T-cell (primary cell): ENCODE measurements at regions not wholly inside any gene's neighbourhood (a gene's known extent, or its start where the extent isn't known, plus 50 kb on each side); places are given as distances from the start of the nearest gene placed in this dataset.
"Not testable (repeated sequence)": the region's sequence is repeated elsewhere in the genome, so short reads cannot be mapped to it uniquely, and the experiment has no call there.

ENCODE experiments used
- ATAC-seq, 4 experiments: fragments of 200-7000 bp in 3 of 4; fragments of 150-1000 bp in 1 of 4; cut with Tn5 transposase; replicated peaks in 1 of 4; 1 replicate in 3 of 4; 2 replicates in 1 of 4; pipeline ENCODE4 v1.10.0; 2021; ENCODE audit warnings: moderate library complexity in 3 of 4, mild to moderate bottlenecking in 2 of 4, moderate number of reproducible peaks in 1 of 4
- CTCF ChIA-PET, 2 donors: fragments of 300-600 bp; sonication (Branson Sonifier 250); formaldehyde crosslinking; loops; one replicate each; lab custom pipeline; 2022; ENCODE audit warnings: antibody characterized with exemption in 2 of 2; lab: Charles Lee
- POLR2A ChIA-PET, 2 donors: fragments of 300-600 bp; sonication (Branson Sonifier 250); formaldehyde crosslinking; loops; one replicate each; lab custom pipeline; 2022; ENCODE audit warnings: antibody characterized with exemption in 2 of 2; lab: Charles Lee
- DNase-seq, 35 experiments: peaks; one replicate each; pipeline versions ENCODE4 v3.0.0 to v3.0.0-alpha.2; 2013 to 2023
- H3K27ac ChIP-seq: one replicate; pipeline ENCODE4 v1.5.1; 2013; ENCODE audit warnings: low read length
- H3K27me3 ChIP-seq, 2 experiments: replicated peaks in 1 of 2; 1 replicate in 1 of 2; 2 replicates in 1 of 2; pipeline versions ENCODE4 v1.6.1 to v1.7.0; 2013; ENCODE audit warnings: low read length in 1 of 2, mixed read lengths in 1 of 2; ENCODE audit not compliant: control insufficient read depth in 2 of 2, insufficient read depth in 2 of 2; ENCODE audit errors: extremely low read depth in 1 of 2
- H3K36me3 ChIP-seq, 2 donors: 1 replicate in 1 of 2; 2 replicates in 1 of 2; pipeline versions ENCODE4 v1.6.1 to v1.7.0; 2013; ENCODE audit warnings: low read length in 1 of 2; ENCODE audit not compliant: control insufficient read depth in 2 of 2, insufficient read depth in 1 of 2; ENCODE audit errors: extremely low read depth in 1 of 2
- H3K4me1 ChIP-seq, 2 experiments: 1 replicate in 1 of 2; 2 replicates in 1 of 2; pipeline versions ENCODE4 v1.6.1 to v1.7.0; 2013; ENCODE audit warnings: low read length in 2 of 2, mixed read lengths in 1 of 2; ENCODE audit not compliant: insufficient read depth in 2 of 2, control insufficient read depth in 1 of 2; ENCODE audit errors: extremely low read depth in 1 of 2
- H3K4me3 ChIP-seq, 2 donors: 1 replicate in 1 of 2; 2 replicates in 1 of 2; pipeline versions ENCODE4 v1.5.1 to v1.7.0; 2013; ENCODE audit warnings: mild to moderate bottlenecking in 2 of 2, low read length in 1 of 2, moderate library complexity in 1 of 2; ENCODE audit not compliant: control insufficient read depth in 1 of 2; ENCODE audit errors: extremely low read depth in 1 of 2
- H3K9me3 ChIP-seq: 2 replicates; pipeline ENCODE4 v1.7.0; 2013
- H3K27ac Mint-ChIP-seq, 2 donors: one replicate each; pipeline ENCODE4 v1.8.0; 2020 to 2021; ENCODE audit warnings: mild to moderate bottlenecking in 2 of 2, mixed read lengths in 2 of 2
- H3K27me3 Mint-ChIP-seq, 2 donors: one replicate each; pipeline ENCODE4 v1.8.0; 2021 to 2022; ENCODE audit warnings: mixed read lengths in 2 of 2
- H3K36me3 Mint-ChIP-seq: one replicate; pipeline ENCODE4 v1.8.0; 2021; ENCODE audit warnings: mixed read lengths
- H3K4me1 Mint-ChIP-seq, 3 donors: one replicate each; pipeline ENCODE4 v1.8.0; 2020 to 2022; ENCODE audit warnings: mixed read lengths in 3 of 3, mild to moderate bottlenecking in 1 of 3
- H3K4me3 Mint-ChIP-seq, 3 donors: one replicate each; pipeline ENCODE4 v1.8.0; 2020 to 2022; ENCODE audit warnings: mild to moderate bottlenecking in 3 of 3, mixed read lengths in 3 of 3, moderate library complexity in 3 of 3
- H3K9me3 Mint-ChIP-seq, 3 donors: one replicate each; pipeline ENCODE4 v1.8.0; 2020 to 2022; ENCODE audit warnings: mixed read lengths in 3 of 3
- WGBS: methylation state at CpG from one replicate; pipeline ENCODE4 v1.1.5; 2013; ENCODE audit warnings: missing lambda C conversion rate; ENCODE audit not compliant: insufficient coverage; 5-methylcytosine and 5-hydroxymethylcytosine counted together

DNA sequence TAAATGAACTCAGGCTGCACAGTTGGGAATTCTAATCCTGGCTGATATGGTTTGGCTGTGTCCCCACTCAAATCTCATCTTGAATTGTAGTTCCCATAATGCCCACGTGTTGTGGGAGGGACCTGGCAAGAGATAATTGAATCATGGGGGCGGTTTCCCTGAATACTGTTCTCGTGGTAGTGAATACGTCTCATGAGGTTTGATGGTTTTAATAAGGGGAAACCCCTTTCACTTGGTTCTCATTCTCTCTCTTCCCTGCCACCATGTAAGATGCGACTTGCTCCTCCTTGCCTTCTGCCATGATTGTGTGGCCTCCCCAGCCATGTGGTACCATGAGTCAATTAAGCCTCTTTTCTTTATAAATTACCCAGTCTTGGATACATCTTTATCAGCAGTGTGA lies 143.8 kb downstream of the PCSK1 start:
- H3K27ac ChIP-seq, H3K27me3 ChIP-seq, H3K4me3 ChIP-seq, H3K36me3 ChIP-seq, POLR2A ChIA-PET, H3K4me1 ChIP-seq, ATAC-seq, H3K4me3 Mint-ChIP-seq, H3K27ac Mint-ChIP-seq, H3K4me1 Mint-ChIP-seq, H3K9me3 ChIP-seq, CTCF ChIA-PET, H3K36me3 Mint-ChIP-seq, DNase-seq, H3K9me3 Mint-ChIP-seq: not testable (repeated sequence)
- H3K27me3 Mint-ChIP-seq = peaks cover 7 to 21% of the 10 kb centered on the region in 2 donors
- 40% methylated on average over 1 of the region's 5 CpGs for WGBS

DNA sequence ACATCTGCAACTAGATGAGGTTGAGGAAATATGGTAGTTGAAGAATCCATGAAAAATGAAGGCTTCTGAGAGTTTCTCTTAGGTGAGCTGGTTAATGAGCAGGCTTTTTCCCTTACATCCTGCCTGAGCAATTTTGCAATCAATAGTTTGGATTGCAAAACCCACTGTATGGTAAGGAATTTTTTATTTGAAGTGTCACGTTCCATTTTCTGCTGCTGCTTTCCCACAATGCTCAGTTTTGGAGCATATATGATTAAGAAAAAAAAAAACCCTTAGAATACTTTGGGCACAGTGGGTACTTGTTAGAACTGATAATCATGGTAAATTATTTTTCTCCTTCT lies 144.2 kb downstream of the PCSK1 start:
- ATAC-seq (no peak), DNase-seq (no peak)
- peaks cover 0 to 2% of the 10 kb centered on the region in 2 experiments for H3K27me3 ChIP-seq
- Mint-ChIP-seq H3K27ac (no peak overlapping the region), H3K4me3 (no peak overlapping the region), H3K27me3 (peaks cover 8 to 23% of the 10 kb centered on the region in 2 donors), H3K4me1 (no peaks in the 10 kb centered on the region), H3K36me3 (no peaks in the 10 kb centered on the region), H3K9me3 (no peaks in the 10 kb centered on the region)
- WGBS = no CpG with 5 or more reads among the region's 1 CpG
- POLR2A ChIA-PET = no interaction called here
- H3K36me3 ChIP-seq = no peaks in the 10 kb centered on the region
- H3K4me3 ChIP-seq = no peak overlapping the region
- H3K27ac ChIP-seq = no peak overlapping the region
- H3K4me1 ChIP-seq = no peaks in the 10 kb centered on the region
- no peaks in the 10 kb centered on the region for H3K9me3 ChIP-seq
- CTCF ChIA-PET = no interaction called here

DNA sequence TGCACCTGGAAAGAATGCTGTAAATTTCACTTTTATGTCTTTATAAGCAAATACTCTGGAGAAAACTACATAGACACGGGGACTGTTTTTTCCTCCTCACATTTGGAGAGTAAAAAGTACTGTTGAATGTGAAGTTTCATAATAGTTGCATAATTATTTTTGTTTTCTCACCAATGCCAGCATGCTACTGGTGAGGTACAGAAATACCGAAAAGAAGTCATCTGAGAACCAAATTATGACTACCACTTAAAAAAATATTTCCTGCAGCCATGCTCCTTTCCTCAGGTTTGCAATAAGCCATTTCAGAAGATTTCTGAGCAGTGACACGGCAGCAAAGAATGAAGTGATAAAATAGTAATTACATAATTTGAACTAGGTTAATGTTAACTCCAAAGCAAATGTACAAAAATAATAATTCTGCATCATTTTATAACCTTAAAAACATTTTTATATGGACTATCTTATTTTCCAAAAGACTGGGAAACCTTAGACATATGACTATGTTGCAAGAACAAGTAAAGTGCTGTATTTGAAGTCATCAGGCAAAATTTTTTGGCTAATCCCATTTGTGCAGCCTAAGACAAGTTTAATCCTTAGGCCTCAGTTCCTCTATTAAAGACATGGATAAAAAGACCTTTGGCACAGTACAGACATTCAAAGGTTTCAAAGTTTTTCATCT lies 144.7 kb downstream of the PCSK1 start:
- no peak for ATAC-seq
- H3K36me3 ChIP-seq = no peaks in the 10 kb centered on the region
- peaks cover 8 to 25% of the 10 kb centered on the region in 2 donors for H3K27me3 Mint-ChIP-seq
- H3K27me3 ChIP-seq = peaks cover 0 to 2% of the 10 kb centered on the region in 2 experiments
- no peaks in the 10 kb centered on the region for H3K4me1 Mint-ChIP-seq
- H3K9me3 ChIP-seq = no peaks in the 10 kb centered on the region
- DNase-seq = no peak
- no peaks in the 10 kb centered on the region for H3K4me1 ChIP-seq
- no CpG with 5 or more reads among the region's 3 CpGs for WGBS
- H3K36me3 Mint-ChIP-seq = no peaks in the 10 kb centered on the region
- H3K9me3 Mint-ChIP-seq = no peaks in the 10 kb centered on the region
- ChIA-PET POLR2A (no interaction called here), CTCF (no interaction called here)
- no peak overlapping the region for H3K4me3 ChIP-seq
- H3K4me3 Mint-ChIP-seq = no peak overlapping the region
- no peak overlapping the region for H3K27ac Mint-ChIP-seq
- H3K27ac ChIP-seq = no peak overlapping the region

DNA sequence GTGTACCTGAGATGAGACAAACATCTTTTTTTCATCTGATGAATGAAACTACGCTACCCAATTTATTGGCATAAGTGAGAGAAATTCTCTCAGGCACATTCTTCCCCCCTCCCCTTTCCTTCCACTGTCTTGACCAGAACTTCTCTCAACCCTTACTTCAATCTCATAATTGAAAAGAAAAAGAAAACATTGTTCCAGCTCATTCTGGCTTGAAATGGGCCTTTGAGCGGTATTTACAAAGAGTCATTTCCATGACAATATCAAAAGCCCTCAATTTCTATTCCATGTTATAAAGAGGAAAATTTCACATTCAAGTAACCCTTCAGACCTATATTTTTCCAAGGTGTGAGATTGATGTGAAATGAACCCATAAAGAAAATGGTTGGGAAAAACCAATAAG lies 145.9 kb downstream of the PCSK1 start:
- Mint-ChIP-seq H3K4me3 (no peak overlapping the region), H3K9me3 (no peaks in the 10 kb centered on the region), H3K27ac (no peak overlapping the region), H3K27me3 (peaks cover 3 to 17% of the 10 kb centered on the region in 2 donors), H3K4me1 (no peaks in the 10 kb centered on the region), H3K36me3 (no peaks in the 10 kb centered on the region)
- DNase-seq (no peak), ATAC-seq (no peak)
- ChIA-PET CTCF (interaction anchor here in 1 of 2 donors (0.6 kb wide), 1 partner anchor 665 kb away, joined by 3 read pairs; no protein-coding TSS in a partner anchor), POLR2A (no interaction called here)
- Histone ChIP-seq H3K4me1 (no peaks in the 10 kb centered on the region), H3K9me3 (no peaks in the 10 kb centered on the region), H3K27me3 (no peaks in the 10 kb centered on the region), H3K36me3 (no peaks in the 10 kb centered on the region), H3K4me3 (no peak overlapping the region), H3K27ac (no peak overlapping the region)
- no CpG with 5 or more reads among the region's 2 CpGs for WGBS

DNA sequence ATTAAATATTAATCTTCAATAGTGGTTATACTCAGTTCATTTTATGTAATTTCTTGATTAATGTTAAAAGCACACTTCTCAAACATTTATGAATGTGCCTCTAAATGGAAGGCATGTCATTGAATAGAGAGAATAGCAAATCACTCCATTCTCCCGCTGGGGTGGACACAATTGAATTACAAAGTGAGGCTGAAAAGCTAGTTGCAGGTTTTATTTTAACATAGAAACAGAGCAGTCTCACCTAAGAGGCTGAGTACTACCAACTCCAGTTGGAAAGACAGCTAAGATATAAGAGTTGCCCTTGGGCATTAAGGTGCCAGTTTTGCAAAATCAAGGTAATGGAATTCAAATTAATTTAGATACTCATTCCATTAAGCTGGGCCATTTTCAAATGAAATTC lies 147.2 kb downstream of the PCSK1 start:
- Histone ChIP-seq H3K27me3 (no peaks in the 10 kb centered on the region), H3K27ac (no peak overlapping the region), H3K9me3 (no peaks in the 10 kb centered on the region), H3K4me1 (no peaks in the 10 kb centered on the region), H3K4me3 (no peak overlapping the region), H3K36me3 (no peaks in the 10 kb centered on the region)
- WGBS = no CpG with 5 or more reads among the region's 1 CpG
- ChIA-PET POLR2A (no interaction called here), CTCF (no interaction called here)
- peaks cover 3 to 20% of the 10 kb centered on the region in 2 donors for H3K27me3 Mint-ChIP-seq
- H3K9me3 Mint-ChIP-seq = no peaks in the 10 kb centered on the region
- no peaks in the 10 kb centered on the region for H3K36me3 Mint-ChIP-seq
- no peak for ATAC-seq
- no peaks in the 10 kb centered on the region for H3K4me1 Mint-ChIP-seq
- H3K4me3 Mint-ChIP-seq = no peak overlapping the region
- H3K27ac Mint-ChIP-seq = no peak overlapping the region
- no peak for DNase-seq

DNA sequence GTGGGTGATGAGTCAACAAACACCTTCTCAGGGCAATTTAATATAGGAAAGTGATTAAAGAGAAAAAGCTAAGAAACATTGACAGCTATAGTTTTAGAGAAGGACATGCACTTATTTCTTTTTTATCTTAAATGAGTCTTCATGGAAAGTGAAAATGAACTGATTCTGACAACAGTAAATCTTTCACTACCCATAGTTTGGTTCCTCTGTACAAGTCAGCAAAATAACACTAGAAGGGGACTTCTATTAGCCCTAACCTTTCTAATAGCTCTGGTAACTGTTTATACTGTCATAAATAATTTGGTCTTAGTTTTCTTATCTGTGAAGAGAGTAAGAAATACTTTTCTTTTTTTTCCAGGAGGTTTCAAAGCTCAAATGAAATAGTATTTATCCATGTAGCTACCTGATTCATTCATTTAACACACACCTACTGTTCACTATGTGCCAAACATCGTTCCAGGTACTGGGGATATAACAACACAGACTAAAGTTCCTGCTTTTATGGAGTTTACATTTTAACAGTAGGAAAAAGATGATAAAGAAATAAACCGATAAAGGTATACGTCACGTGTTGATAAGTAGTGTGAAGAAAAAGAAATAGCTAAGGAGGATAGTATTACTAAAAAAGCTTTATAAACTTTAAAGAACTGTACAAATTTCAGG lies 148.2 kb downstream of the PCSK1 start:
- Mint-ChIP-seq H3K4me1 (peaks cover 0 to 4% (median 3%) of the 10 kb centered on the region in 3 donors), H3K4me3 (no peak overlapping the region), H3K9me3 (no peaks in the 10 kb centered on the region), H3K27ac (no peak overlapping the region), H3K27me3 (peaks cover 3 to 20% of the 10 kb centered on the region in 2 donors), H3K36me3 (no peaks in the 10 kb centered on the region)
- ATAC-seq (no peak), DNase-seq (no peak)
- Histone ChIP-seq H3K4me3 (no peak overlapping the region), H3K4me1 (no peaks in the 10 kb centered on the region), H3K27ac (no peak overlapping the region), H3K36me3 (no peaks in the 10 kb centered on the region), H3K9me3 (no peaks in the 10 kb centered on the region), H3K27me3 (no peaks in the 10 kb centered on the region)
- ChIA-PET POLR2A (no interaction called here), CTCF (interaction anchor here in 1 of 2 donors (0.5 kb wide), 1 partner anchor 135 kb away, joined by 3 read pairs; no protein-coding TSS in a partner anchor)
- WGBS = no CpG with 5 or more reads among the region's 4 CpGs
